KMS-11 (cell line): ENCODE measurements at regions not wholly inside any gene's neighbourhood (a gene's known extent, or its start where the extent isn't known, plus 50 kb on each side); places are given as distances from the start of the nearest gene placed in this dataset.

Source experiments
- H2AFZ ChIP-seq: fragments of 200-600 bp; sonication (generic); 2 replicates; pipeline ENCODE4 v1.6.1; 2016; ENCODE audit warnings: antibody characterized with exemption, mixed run types, low read depth
- H3K27ac ChIP-seq: fragments of 200-600 bp; sonication (generic); 2 replicates; pipeline ENCODE4 v1.6.1; 2016; ENCODE audit warnings: mild to moderate bottlenecking, mixed run types
- H3K27me3 ChIP-seq: fragments of 200-600 bp; sonication (generic); 2 replicates; pipeline ENCODE4 v1.6.1; 2017; ENCODE audit warnings: mild to moderate bottlenecking, low read depth, mixed run types, moderate library complexity; ENCODE audit not compliant: insufficient read depth
- H3K36me3 ChIP-seq: fragments of 200-600 bp; sonication (generic); 2 replicates; pipeline ENCODE4 v1.6.1; 2017; ENCODE audit warnings: mild to moderate bottlenecking, mixed run types; ENCODE audit not compliant: insufficient read depth
- H3K4me1 ChIP-seq: fragments of 200-600 bp; sonication (generic); 2 replicates; pipeline ENCODE4 v1.6.1; 2016; ENCODE audit warnings: mild to moderate bottlenecking, low read depth, mixed run types; ENCODE audit not compliant: poor library complexity, severe bottlenecking
- H3K4me2 ChIP-seq: fragments of 200-600 bp; sonication (generic); 2 replicates; pipeline ENCODE4 v1.7.0; 2016; ENCODE audit warnings: mild to moderate bottlenecking, mixed run types
- H3K4me3 ChIP-seq: fragments of 200-600 bp; sonication (generic); IDR thresholded peaks from 2 replicates; pipeline ENCODE4 v1.6.1; 2017; ENCODE audit warnings: low read depth, low read length, mixed read lengths; ENCODE audit not compliant: insufficient read depth
- H3K79me2 ChIP-seq: fragments of 200-600 bp; sonication (generic); 2 replicates; pipeline ENCODE4 v1.6.1; 2016; ENCODE audit warnings: low read depth, mixed run types; ENCODE audit not compliant: insufficient read depth
- H3K9ac ChIP-seq: fragments of 200-600 bp; sonication (generic); 2 replicates; pipeline ENCODE4 v1.6.1; 2016; ENCODE audit warnings: mild to moderate bottlenecking, mixed run types
- H4K20me1 ChIP-seq: fragments of 200-600 bp; sonication (generic); 2 replicates; pipeline ENCODE4 v1.6.1; 2016; ENCODE audit warnings: mild to moderate bottlenecking, mixed run types; ENCODE audit not compliant: insufficient read depth
- CTCF ChIP-seq: fragments of 200-600 bp; sonication (generic); conservative IDR thresholded peaks from 2 replicates; pipeline ENCODE4 v1.6.1; 2017; ENCODE audit warnings: low read depth, mild to moderate bottlenecking, antibody characterized with exemption, low read length, moderate library complexity, mixed read lengths

- Histone ChIP-seq H3K27ac (no peak overlapping the region), H3K9ac (no peak overlapping the region), H3K4me1 (no peaks in the 10 kb centered on the region), H2AFZ (no peak overlapping the region), H3K4me3 (no peak overlapping the region), H3K27me3 (no peaks in the 10 kb centered on the region), H3K4me2 (no peak overlapping the region), H4K20me1 (no peaks in the 10 kb centered on the region), H3K36me3 (no peaks in the 10 kb centered on the region), H3K79me2 (no peaks in the 10 kb centered on the region)
- no peak for TF ChIP-seq CTCF
These were observed 51.8 kb upstream of the TLE1 start for GRCh38 chr9:81741103-81741502.

GRCh38 chr9:81748091-81748490 is 58.7 kb upstream of the TLE1 start:
- Histone ChIP-seq H2AFZ (no peak overlapping the region), H3K4me3 (no peak overlapping the region), H3K36me3 (no peaks in the 10 kb centered on the region), H4K20me1 (no peaks in the 10 kb centered on the region), H3K79me2 (no peaks in the 10 kb centered on the region), H3K27me3 (no peaks in the 10 kb centered on the region), H3K9ac (no peak overlapping the region), H3K4me2 (no peak overlapping the region), H3K27ac (no peak overlapping the region), H3K4me1 (no peaks in the 10 kb centered on the region)
- TF ChIP-seq CTCF: no peak

GRCh38 chr9:81753436-81753835 is 64.1 kb upstream of the TLE1 start:
- no peaks in the 10 kb centered on the region for H3K79me2 ChIP-seq
- H3K4me3 ChIP-seq: no peak overlapping the region
- no peak overlapping the region for H3K4me2 ChIP-seq
- H4K20me1 ChIP-seq: no peaks in the 10 kb centered on the region
- no peaks in the 10 kb centered on the region for H3K27me3 ChIP-seq
- TF ChIP-seq CTCF: no peak
- no peak overlapping the region for H3K9ac ChIP-seq
- no peaks in the 10 kb centered on the region for H3K4me1 ChIP-seq
- H2AFZ ChIP-seq: no peak overlapping the region
- no peak overlapping the region for H3K27ac ChIP-seq
- H3K36me3 ChIP-seq: no peaks in the 10 kb centered on the region

- no peak for TF ChIP-seq CTCF
- Histone ChIP-seq H3K4me2 (no peak overlapping the region), H3K27me3 (no peaks in the 10 kb centered on the region), H4K20me1 (no peaks in the 10 kb centered on the region), H3K27ac (no peak overlapping the region), H3K79me2 (no peaks in the 10 kb centered on the region), H3K4me1 (no peaks in the 10 kb centered on the region), H3K4me3 (no peak overlapping the region), H3K9ac (no peak overlapping the region), H3K36me3 (no peaks in the 10 kb centered on the region), H2AFZ (no peak overlapping the region)
These were observed 64.9 kb upstream of the TLE1 start for GRCh38 chr9:81754245-81754644.

- TF ChIP-seq CTCF: no peak
- Histone ChIP-seq H3K27me3 (no peaks in the 10 kb centered on the region), H2AFZ (no peak overlapping the region), H3K4me2 (no peak overlapping the region), H4K20me1 (no peaks in the 10 kb centered on the region), H3K4me1 (no peaks in the 10 kb centered on the region), H3K9ac (no peak overlapping the region), H3K36me3 (no peaks in the 10 kb centered on the region), H3K4me3 (no peak overlapping the region), H3K27ac (no peak overlapping the region), H3K79me2 (no peaks in the 10 kb centered on the region)
These were observed 66.4 kb upstream of the TLE1 start for GRCh38 chr9:81755721-81756120.
